GM12878 (cell line): ENCODE measurements at regions not wholly inside any gene's neighbourhood (a gene's known extent, or its start where the extent isn't known, plus 50 kb on each side); places are given as distances from the start of the nearest gene placed in this dataset.

Source experiments
- ATAC-seq: fragments of 200-7000 bp; cut with Tn5 transposase; 3 replicates; pipeline ENCODE4 v1.9.1; 2020; ENCODE audit warnings: mild to moderate bottlenecking, moderate library complexity
- BruUV-seq: library from RNA; stranded (reverse); fragments of 400-500 nt; replicated peaks from 2 replicates; lab custom pipeline; 2021; lab: Mats Ljungman, UMichigan
- CTCF ChIA-PET: fragments of 300-600 bp; sonication (Branson Sonifier 250); formaldehyde crosslinking; extraction: SDS; loops from one replicate; lab custom pipeline; 2021; ENCODE audit warnings: inconsistent platforms; lab: Yijun Ruan, JAX
- POLR2A ChIA-PET: fragments of 350-600 bp; formaldehyde crosslinking; extraction: SDS; loops from one replicate; lab custom pipeline; 2021; ENCODE audit warnings: inconsistent platforms; lab: Charles Lee
- RAD21 ChIA-PET: fragments of 300-600 bp; sonication (Branson Sonifier 250); formaldehyde crosslinking; loops from one replicate; lab custom pipeline; 2023; ENCODE audit warnings: antibody characterized with exemption; ENCODE audit not compliant: unreplicated experiment; lab: Charles Lee
- SMC1A ChIA-PET: fragments of 300-600 bp; sonication (Branson Sonifier 250); formaldehyde crosslinking; loops from one replicate; lab custom pipeline; 2023; ENCODE audit not compliant: unreplicated experiment, uncharacterized antibody; lab: Charles Lee
- DNase-seq: peaks from one replicate; pipeline ENCODE4 v3.0.0-alpha.2; 2011; ENCODE audit warnings: low read depth, low spot score
- FAIRE-seq: peaks from 3 replicates; lab custom pipeline; 2011; peaks lifted over from hg19 to GRCh38; lab: Jason Lieb, UNC
- H2AFZ ChIP-seq: 2 replicates; pipeline ENCODE4 v1.6.0; 2011; ENCODE audit warnings: low read depth, low read length, control low read depth; ENCODE audit not compliant: control insufficient read depth
- H3K27ac ChIP-seq: 2 replicates; pipeline ENCODE4 v1.5.1; 2011; ENCODE audit warnings: control low read depth; ENCODE audit not compliant: control insufficient read depth, insufficient read depth
- H3K27me3 ChIP-seq, 2 experiments: replicated peaks in 1 of 2; 2 replicates each; pipeline versions ENCODE4 v1.6.0 to v1.6.1; 2011; ENCODE audit warnings: low read length in 1 of 2; ENCODE audit not compliant: control insufficient read depth in 2 of 2, insufficient read depth in 2 of 2
- H3K36me3 ChIP-seq, 2 experiments: 2 replicates each; pipeline ENCODE4 v1.5.1; 2011; ENCODE audit warnings: low read length in 1 of 2; ENCODE audit not compliant: control insufficient read depth in 2 of 2, insufficient read depth in 2 of 2
- H3K4me1 ChIP-seq: 2 replicates; pipeline ENCODE4 v1.6.1; 2011; ENCODE audit warnings: mild to moderate bottlenecking, low read length, moderate library complexity, mixed read lengths; ENCODE audit not compliant: control insufficient read depth, insufficient read depth
- H3K4me2 ChIP-seq: 2 replicates; pipeline ENCODE4 v1.6.0; 2011; ENCODE audit warnings: control low read depth; ENCODE audit not compliant: control insufficient read depth, insufficient read depth
- H3K4me3 ChIP-seq: fragments of 200-600 bp; sonication (generic); 2 replicates; pipeline ENCODE4 v1.5.1; 2016
- H3K79me2 ChIP-seq: 2 replicates; pipeline ENCODE4 v1.6.0; 2011; ENCODE audit warnings: low read length; ENCODE audit not compliant: control insufficient read depth, insufficient read depth
- H3K9ac ChIP-seq: 2 replicates; pipeline ENCODE4 v1.8.0; 2011; ENCODE audit warnings: low read length, control low read depth, mixed read lengths; ENCODE audit not compliant: control insufficient read depth, insufficient read depth
- H3K9me3 ChIP-seq: replicated peaks from 3 replicates; pipeline ENCODE4 v1.5.1; 2011; ENCODE audit warnings: mild to moderate bottlenecking, low read length; ENCODE audit not compliant: control insufficient read depth, insufficient read depth
- H4K20me1 ChIP-seq: 2 replicates; pipeline ENCODE4 v1.6.0; 2011; ENCODE audit not compliant: control insufficient read depth, insufficient read depth
- BMI1 ChIP-seq: fragments of 450-650 bp; IDR thresholded peaks from 2 replicates; pipeline ENCODE4 v1.6.1; 2016; ENCODE audit warnings: mild to moderate bottlenecking, moderate library complexity, borderline replicate concordance
- CBX5 ChIP-seq: sonication (generic); IDR thresholded peaks from 2 replicates; pipeline ENCODE4 v1.6.1; 2016; ENCODE audit warnings: low read depth, moderate library complexity, mild to moderate bottlenecking, inconsistent platforms
- CHD4 ChIP-seq: fragments of 200-600 bp; sonication (generic); IDR thresholded peaks from 2 replicates; pipeline ENCODE4 v1.6.1; 2016; ENCODE audit warnings: mild to moderate bottlenecking
- DPF2 ChIP-seq: fragments of 450-650 bp; IDR thresholded peaks from 2 replicates; pipeline ENCODE4 v1.6.1; 2017; ENCODE audit warnings: mild to moderate bottlenecking
- ESRRA ChIP-seq: IDR thresholded peaks from 2 replicates; pipeline ENCODE4 v1.6.1; 2012; ENCODE audit warnings: mild to moderate bottlenecking, low read length, improper control_type of control experiment
- FOXM1 ChIP-seq: IDR thresholded peaks from 2 replicates; pipeline ENCODE4 v1.6.1; 2012; ENCODE audit warnings: low read depth, mild to moderate bottlenecking, inconsistent platforms, low read length, moderate library complexity
- IRF3 ChIP-seq: fragments of 450-650 bp; IDR thresholded peaks from 2 replicates; pipeline ENCODE4 v1.6.1; 2014; ENCODE audit warnings: mild to moderate bottlenecking
- NBN ChIP-seq: fragments of 450-650 bp; IDR thresholded peaks from 2 replicates; pipeline ENCODE4 v1.6.1; 2016
- NFIC ChIP-seq: IDR thresholded peaks from 2 replicates; pipeline ENCODE4 v1.6.1; 2012; ENCODE audit warnings: low read depth, mild to moderate bottlenecking, inconsistent platforms, low read length, moderate library complexity
- NR2C2 ChIP-seq: IDR thresholded peaks from 2 replicates; pipeline ENCODE4 v1.6.1; 2011; ENCODE audit warnings: borderline replicate concordance, low read depth; ENCODE audit not compliant: control insufficient read depth, insufficient read length
- PAX5 ChIP-seq: IDR thresholded peaks from 2 replicates; pipeline ENCODE4 v1.6.1; 2011; ENCODE audit warnings: low read depth, low read length, borderline replicate concordance
- POU2F2 ChIP-seq: IDR thresholded peaks from 3 replicates; pipeline ENCODE4 v1.6.1; 2011; ENCODE audit warnings: low read depth, mild to moderate bottlenecking, low read length, borderline replicate concordance
- STAT1 ChIP-seq: fragments of 450-650 bp; conservative IDR thresholded peaks from 2 replicates; pipeline ENCODE4 v1.6.1; 2014; ENCODE audit warnings: antibody characterized with exemption, mild to moderate bottlenecking
- TARDBP ChIP-seq: IDR thresholded peaks from 2 replicates; pipeline ENCODE4 v1.6.1; 2016; ENCODE audit warnings: borderline replicate concordance
- TCF7 ChIP-seq: IDR thresholded peaks from 2 replicates; pipeline ENCODE4 v1.6.1; 2014; ENCODE audit warnings: antibody characterized with exemption, borderline replicate concordance
- WGBS: methylation state at CpG from one replicate; pipeline ENCODE4 v1.1.6; 2016; ENCODE audit warnings: low lambda C conversion rate; ENCODE audit not compliant: insufficient replicate concordance, insufficient coverage; ENCODE audit errors: missing lambda C conversion rate; 5-methylcytosine and 5-hydroxymethylcytosine counted together
- in situ Hi-C: fragments of 300-500 bp; cut with MboI; formaldehyde crosslinking; loops from 9 replicates; pipeline ENCODE4 v1.14.3; 2018; ENCODE audit warnings: mixed read lengths
- intact Hi-C: fragments of 100-400 bp; cut with micrococcal nuclease; formaldehyde crosslinking; loops from one replicate; pipeline ENCODE4 v1.14.2; 2022; ENCODE audit not compliant: unreplicated experiment
- TF ChIP-seq, protein P1 (sequence below): fragments of 450-650 bp; IDR thresholded peaks from 2 replicates; pipeline ENCODE4 v1.6.1; 2017; ENCODE audit warnings: borderline replicate concordance

DNA sequence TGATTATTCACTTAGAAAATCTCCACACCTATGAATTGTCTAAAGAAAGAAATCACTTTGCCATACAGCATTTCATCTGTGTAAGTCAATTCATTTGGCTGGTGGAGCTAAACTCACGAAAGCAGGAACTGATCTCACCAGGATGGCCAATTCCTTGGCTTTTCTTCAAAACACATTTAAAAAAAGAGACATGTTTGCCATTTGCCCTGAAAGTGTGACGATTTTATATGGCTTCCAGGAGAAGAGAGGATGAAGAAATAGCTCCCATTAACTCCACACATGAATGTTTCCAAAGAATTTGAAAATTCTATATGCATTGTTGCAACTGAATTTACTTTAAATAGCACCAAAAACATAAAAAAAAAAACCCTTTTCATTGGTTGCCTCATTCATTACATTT, 334.7 kb downstream of the DMRT2 start:
- CTCF ChIA-PET = interaction anchor here (1.2 to 1.6 kb wide), 2 partner anchors 8 to 22 kb away, joined by 3 to 6 read pairs; no protein-coding TSS in a partner anchor
- Histone ChIP-seq H3K9ac (no peak overlapping the region), H3K27ac (no peak overlapping the region), H3K36me3 (no peaks in the 10 kb centered on the region), H3K79me2 (no peaks in the 10 kb centered on the region), H3K27me3 (no peaks in the 10 kb centered on the region; a peak in 1 of 4 replicates), H3K9me3 (no peaks in the 10 kb centered on the region), H4K20me1 (no peaks in the 10 kb centered on the region), H3K4me1 (no peaks in the 10 kb centered on the region)
- FAIRE-seq = no peak
- SMC1A ChIA-PET = interaction anchor here (0.6 to 1.3 kb wide), 3 partner anchors 8 to 68 kb away, joined by 3 to 4 read pairs (median 3); no protein-coding TSS in a partner anchor
- in situ Hi-C loops = no loop called here
- DNase-seq = no peak
- no peak for ATAC-seq
- TF ChIP-seq POU2F2 = no peak
- no peak for TF ChIP-seq CBX5
- TF ChIP-seq CHD4 = no peak
- TF ChIP-seq, protein P1, sequence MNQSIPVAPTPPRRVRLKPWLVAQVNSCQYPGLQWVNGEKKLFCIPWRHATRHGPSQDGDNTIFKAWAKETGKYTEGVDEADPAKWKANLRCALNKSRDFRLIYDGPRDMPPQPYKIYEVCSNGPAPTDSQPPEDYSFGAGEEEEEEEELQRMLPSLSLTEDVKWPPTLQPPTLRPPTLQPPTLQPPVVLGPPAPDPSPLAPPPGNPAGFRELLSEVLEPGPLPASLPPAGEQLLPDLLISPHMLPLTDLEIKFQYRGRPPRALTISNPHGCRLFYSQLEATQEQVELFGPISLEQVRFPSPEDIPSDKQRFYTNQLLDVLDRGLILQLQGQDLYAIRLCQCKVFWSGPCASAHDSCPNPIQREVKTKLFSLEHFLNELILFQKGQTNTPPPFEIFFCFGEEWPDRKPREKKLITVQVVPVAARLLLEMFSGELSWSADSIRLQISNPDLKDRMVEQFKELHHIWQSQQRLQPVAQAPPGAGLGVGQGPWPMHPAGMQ = no peak
- no peak for TF ChIP-seq ESRRA
- no peak for TF ChIP-seq STAT1
- TF ChIP-seq BMI1 = no peak
- no peak for TF ChIP-seq PAX5
- no peak for TF ChIP-seq NR2C2
- no peak for TF ChIP-seq TCF7
- no peak for TF ChIP-seq DPF2
- no peak for TF ChIP-seq TARDBP
- TF ChIP-seq NFIC = no peak
- no peak for TF ChIP-seq NBN
- TF ChIP-seq FOXM1 = no peak
- no peak for TF ChIP-seq IRF3
- TF ChIP-seq, all 136 proteins: peak for 0
- Histone ChIP-seq H2AFZ (no peak overlapping the region), H3K4me3 (no peak overlapping the region), H3K4me2 (no peak overlapping the region)
- POLR2A ChIA-PET = interaction anchor here (0.9 kb wide), 1 partner anchor 16 kb away, joined by 3 read pairs; no protein-coding TSS in a partner anchor
- BruUV-seq = no TSS peak
- 0% methylated on average over 2 of the region's 2 CpGs for WGBS
- RAD21 ChIA-PET = interaction anchor here (0.6 kb wide), 1 partner anchor 106 kb away, joined by 3 read pairs; no protein-coding TSS in a partner anchor
- intact Hi-C loops = no loop called here
